ENCODE measurements at regions not wholly inside any gene's neighbourhood (a gene's known extent, or its start where the extent isn't known, plus 50 kb on each side); places are given as distances from the start of the nearest gene placed in this dataset.

- H3K27me3 ChIP-seq, result no peaks in the 10 kb centered on the region
- no peak overlapping the region for H3K27ac ChIP-seq
- intact Hi-C loops (cut with DNase I), result no loop called here
- peak in 1 of 2 donors; percentile 43 for DNase-seq (ENCODE audit: low spot score in 2 of 2)
- H3K9me3 ChIP-seq, result peaks cover 0 to 7% of the 10 kb centered on the region in 2 donors
- peaks cover 6 to 15% of the 10 kb centered on the region in 2 donors for H3K4me1 ChIP-seq
- no peak overlapping the region for H3K4me3 ChIP-seq
- TF ChIP-seq, protein P1, sequence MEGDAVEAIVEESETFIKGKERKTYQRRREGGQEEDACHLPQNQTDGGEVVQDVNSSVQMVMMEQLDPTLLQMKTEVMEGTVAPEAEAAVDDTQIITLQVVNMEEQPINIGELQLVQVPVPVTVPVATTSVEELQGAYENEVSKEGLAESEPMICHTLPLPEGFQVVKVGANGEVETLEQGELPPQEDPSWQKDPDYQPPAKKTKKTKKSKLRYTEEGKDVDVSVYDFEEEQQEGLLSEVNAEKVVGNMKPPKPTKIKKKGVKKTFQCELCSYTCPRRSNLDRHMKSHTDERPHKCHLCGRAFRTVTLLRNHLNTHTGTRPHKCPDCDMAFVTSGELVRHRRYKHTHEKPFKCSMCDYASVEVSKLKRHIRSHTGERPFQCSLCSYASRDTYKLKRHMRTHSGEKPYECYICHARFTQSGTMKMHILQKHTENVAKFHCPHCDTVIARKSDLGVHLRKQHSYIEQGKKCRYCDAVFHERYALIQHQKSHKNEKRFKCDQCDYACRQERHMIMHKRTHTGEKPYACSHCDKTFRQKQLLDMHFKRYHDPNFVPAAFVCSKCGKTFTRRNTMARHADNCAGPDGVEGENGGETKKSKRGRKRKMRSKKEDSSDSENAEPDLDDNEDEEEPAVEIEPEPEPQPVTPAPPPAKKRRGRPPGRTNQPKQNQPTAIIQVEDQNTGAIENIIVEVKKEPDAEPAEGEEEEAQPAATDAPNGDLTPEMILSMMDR (IDR thresholded peaks at IDR 0.05), result no peak
- H3K36me3 ChIP-seq, result no peaks in the 10 kb centered on the region
Measured at GRCh38 chr1:47510282-47510811, 72.5 kb downstream of the FOXD2 start.

GRCh38 chr1:47511825-47512224 is 74.0 kb downstream of the FOXD2 start:
- TF ChIP-seq, protein P1 (IDR thresholded peaks at IDR 0.05), result no peak
- intact Hi-C loops (cut with DNase I), result no loop called here
- H3K27ac ChIP-seq, result no peak overlapping the region
- H3K9me3 ChIP-seq, result peaks cover 0 to 7% of the 10 kb centered on the region in 2 donors
- no peaks in the 10 kb centered on the region for H3K36me3 ChIP-seq
- no peak overlapping the region for H3K4me3 ChIP-seq
- H3K27me3 ChIP-seq, result no peaks in the 10 kb centered on the region
- DNase-seq (ENCODE audit: low spot score in 2 of 2), result no peak
- peaks cover 6 to 15% of the 10 kb centered on the region in 2 donors for H3K4me1 ChIP-seq

DNA sequence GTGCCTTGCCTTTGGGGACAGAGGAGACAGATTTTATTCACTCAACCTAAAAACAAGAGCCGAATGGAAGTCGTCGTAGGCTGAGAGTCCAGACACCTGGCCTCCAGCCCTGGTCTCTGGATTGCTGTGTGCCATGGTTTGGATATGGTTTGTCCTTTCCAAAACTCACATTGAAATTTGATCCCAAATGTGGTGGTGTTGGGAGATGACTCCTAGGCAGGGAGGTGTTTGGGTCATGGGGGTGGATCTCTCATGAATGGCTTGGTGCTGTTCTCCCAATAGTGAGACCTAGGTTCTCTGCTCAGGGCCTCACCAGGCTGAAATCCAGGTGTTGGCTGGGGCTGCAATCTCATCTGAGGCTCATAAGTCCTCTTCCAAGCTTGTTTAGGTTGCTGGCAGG is 75.5 kb downstream of the FOXD2 start:
- intact Hi-C loops (cut with DNase I), result no loop called here
- no peaks in the 10 kb centered on the region for H3K27me3 ChIP-seq
- no peak overlapping the region for H3K27ac ChIP-seq
- H3K4me3 ChIP-seq, result no peak overlapping the region
- H3K36me3 ChIP-seq, result no peaks in the 10 kb centered on the region
- no peak for DNase-seq (ENCODE audit: low spot score in 2 of 2)
- H3K4me1 ChIP-seq, result peaks cover 4 to 7% of the 10 kb centered on the region in 2 donors
- H3K9me3 ChIP-seq, result peaks cover 0 to 7% of the 10 kb centered on the region in 2 donors
- TF ChIP-seq, protein P1 (IDR thresholded peaks at IDR 0.05), result no peak

DNA sequence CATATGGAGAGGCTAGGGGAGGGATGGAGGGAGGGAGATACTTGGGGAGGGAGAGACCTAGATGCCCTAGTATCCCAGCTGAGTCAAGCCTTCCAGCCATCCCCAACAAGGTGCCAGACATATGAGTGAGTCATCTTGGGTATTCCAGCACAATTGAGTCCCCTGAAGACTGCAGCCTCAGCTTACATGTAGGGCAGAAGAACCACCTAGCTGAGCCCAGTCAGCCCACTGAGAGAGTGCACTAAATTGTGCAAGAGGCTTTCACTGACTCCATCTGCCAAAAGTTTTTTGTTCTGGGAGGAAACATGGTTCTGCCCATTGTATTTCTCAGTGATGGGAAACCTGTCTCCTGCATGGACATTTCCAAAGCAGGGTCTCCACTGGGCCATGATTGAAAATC is 76.4 kb downstream of the FOXD2 start:
- Histone ChIP-seq H3K27me3 (no peaks in the 10 kb centered on the region), H3K9me3 (peaks cover 0 to 7% of the 10 kb centered on the region in 2 donors), H3K4me3 (no peak overlapping the region), H3K27ac (no peak overlapping the region), H3K4me1 (no peaks in the 10 kb centered on the region), H3K36me3 (no peaks in the 10 kb centered on the region)
- DNase-seq (ENCODE audit: low spot score in 2 of 2), result no peak
- TF ChIP-seq, protein P1 (IDR thresholded peaks at IDR 0.05), result no peak
- intact Hi-C loops (cut with DNase I), result no loop called here

- Histone ChIP-seq H3K4me3 (no peak overlapping the region), H3K4me1 (no peaks in the 10 kb centered on the region), H3K36me3 (no peaks in the 10 kb centered on the region), H3K27ac (peak overlapping the region in 1 of 2 donors; percentile 17), H3K27me3 (no peaks in the 10 kb centered on the region), H3K9me3 (peaks cover 0 to 7% of the 10 kb centered on the region in 2 donors)
- DNase-seq (ENCODE audit: low spot score in 2 of 2), result no peak
- intact Hi-C loops (cut with DNase I), result loop anchor here (5.0 kb wide), 1 partner anchor 57 kb away; no protein-coding TSS in a partner anchor
- TF ChIP-seq, protein P1 (IDR thresholded peaks at IDR 0.05), result no peak
Measured at GRCh38 chr1:47515164-47515789, 77.4 kb downstream of the FOXD2 start.

All from ascending aorta (tissue), 2 donors.